K562 (cell line): ENCODE measurements at regions not wholly inside any gene's neighbourhood (a gene's known extent, or its start where the extent isn't known, plus 50 kb on each side); places are given as distances from the start of the nearest gene placed in this dataset.

Source experiments
- AFF1 ChIP-seq, 2 experiments: fragments of 450-650 bp; IDR thresholded peaks; 2 replicates each; pipeline ENCODE4 v1.6.1; 2018; ENCODE audit warnings: mild to moderate bottlenecking in 2 of 2, low read depth in 1 of 2; ENCODE audit not compliant: partially characterized antibody in 2 of 2
- DPF2 ChIP-seq: fragments of 450-650 bp; IDR thresholded peaks from 2 replicates; pipeline ENCODE4 v1.6.1; 2016
- GTF3C2 ChIP-seq: IDR thresholded peaks from 3 replicates; pipeline ENCODE4 v1.6.1; 2011; ENCODE audit warnings: borderline replicate concordance, mild to moderate bottlenecking, moderate library complexity; ENCODE audit not compliant: insufficient read length; ENCODE audit errors: extremely low read depth
- ILK ChIP-seq: fragments of 450-650 bp; IDR thresholded peaks from 2 replicates; pipeline ENCODE4 v1.6.1; 2016; ENCODE audit warnings: missing genetic modification characterization, low read depth, mild to moderate bottlenecking, missing compliant biosample characterization, moderate library complexity, borderline replicate concordance
- KDM1A ChIP-seq, 2 experiments: fragments of 450-650 bp; IDR thresholded peaks; 2 replicates each; pipeline ENCODE4 v1.6.1; 2016; ENCODE audit warnings: mild to moderate bottlenecking in 2 of 2

DNA sequence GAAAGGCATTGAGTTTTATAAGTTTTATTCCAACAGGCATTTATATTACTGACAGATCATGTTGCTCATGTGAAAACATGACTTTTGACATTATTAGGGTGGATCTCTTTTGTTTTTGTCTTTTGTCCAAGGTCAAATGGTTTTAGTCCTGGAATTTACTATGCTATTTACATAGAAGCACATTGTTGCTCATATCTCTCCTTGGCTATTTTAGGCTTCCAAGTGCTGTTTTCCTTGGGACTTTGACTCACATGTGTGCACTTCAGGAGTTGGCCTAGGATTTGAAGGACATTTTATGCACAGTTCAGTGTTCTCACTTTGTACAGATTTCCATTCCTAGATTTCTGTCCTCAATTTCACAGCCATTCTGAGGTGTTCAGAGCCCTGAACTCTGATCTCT lies 225.7 kb downstream of the PYDC2 start (continued):
- no peak for TF ChIP-seq GTF3C2
- no peak for TF ChIP-seq AFF1 (IDR thresholded peaks at IDR 0.05; ENCODE audit: low read depth in 1 of 2, partially characterized antibody in 2 of 2)
- TF ChIP-seq KDM1A (IDR thresholded peaks at IDR 0.05), result no peak
- TF ChIP-seq ILK (tag), result no peak
- no peak for TF ChIP-seq DPF2
